NCI-H1436 (cell line): ENCODE measurements at regions not wholly inside any gene's neighbourhood (a gene's known extent, or its start where the extent isn't known, plus 50 kb on each side); places are given as distances from the start of the nearest gene placed in this dataset.
"Not testable (repeated sequence)": the region's sequence is repeated elsewhere in the genome, so short reads cannot be mapped to it uniquely, and the experiment has no call there.

Experiments used
- DNase-seq: peaks from one replicate; lab custom pipeline; 2025; lab: John Stamatoyannopoulos, UW

GRCh38 chr5:38645508-38645907 is 89.1 kb upstream of the LIFR start:
- no peak for DNase-seq

DNA sequence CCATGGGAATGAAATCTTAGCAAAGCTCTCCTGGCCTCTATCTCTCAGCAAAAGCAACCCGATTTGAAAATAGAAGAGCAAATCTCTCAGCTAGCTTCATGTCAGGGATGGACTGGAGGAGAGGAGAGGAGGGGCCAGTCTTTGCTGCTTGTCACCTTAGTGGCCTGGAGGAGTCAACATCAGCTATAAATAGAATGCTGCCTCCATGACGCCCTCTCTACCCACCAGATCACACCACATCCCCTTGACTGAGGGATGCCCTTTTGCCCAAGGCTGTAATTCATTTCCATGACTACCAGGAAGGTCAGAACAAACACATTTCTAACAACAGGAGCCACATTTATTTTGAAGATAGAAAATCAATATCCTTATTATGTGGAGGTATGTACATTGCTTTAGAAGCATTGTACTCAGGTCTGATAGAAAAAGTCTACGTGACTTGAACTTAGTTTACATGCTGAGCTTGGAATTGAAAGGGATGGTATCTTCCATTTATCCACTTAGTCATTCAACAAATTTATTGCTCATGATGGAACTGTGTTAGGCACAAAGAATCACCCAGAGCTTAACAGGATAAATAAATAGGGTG is 92.4 kb upstream of the LIFR start:
- DNase-seq: no peak

DNA sequence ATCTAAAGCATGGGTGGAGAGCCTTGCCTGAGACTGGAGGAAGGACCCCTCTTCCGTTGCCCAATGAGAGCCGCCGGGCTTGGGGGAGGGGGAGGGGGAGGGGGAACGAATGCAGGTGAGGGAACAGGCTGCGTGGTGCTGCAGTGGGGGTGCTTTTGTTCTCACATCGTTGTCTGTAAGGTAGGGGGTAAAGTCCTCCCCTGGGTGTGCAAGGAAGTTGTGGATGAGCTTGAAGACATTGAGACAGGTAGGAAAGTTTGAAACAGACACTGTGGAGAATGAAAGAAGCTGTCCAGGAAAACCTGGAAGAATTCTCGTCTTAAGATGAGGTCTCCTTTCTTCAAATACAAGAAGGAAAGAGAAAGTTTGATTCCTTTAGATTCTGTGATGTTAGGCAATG is 94.1 kb upstream of the LIFR start:
- no peak for DNase-seq

DNA sequence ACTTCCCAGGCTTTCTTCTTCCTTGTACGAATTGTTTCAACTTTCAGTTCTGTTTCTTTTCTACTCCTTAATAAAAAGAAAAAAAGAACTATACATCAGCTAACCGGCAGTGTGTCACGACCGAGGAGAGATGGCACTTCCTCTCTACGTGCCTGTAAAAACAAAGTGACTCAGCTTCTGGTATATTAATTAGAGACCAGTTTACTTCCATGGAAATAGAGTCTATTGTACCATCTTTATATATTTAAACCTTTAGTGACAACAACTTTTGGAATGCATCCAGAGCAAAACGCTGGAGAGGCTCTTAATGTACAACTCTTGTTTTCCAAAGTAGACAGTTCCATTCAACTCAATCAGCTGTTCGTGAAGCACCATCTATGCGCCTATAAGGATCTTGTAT is 94.5 kb upstream of the LIFR start:
- DNase-seq: peak; percentile 16

DNA sequence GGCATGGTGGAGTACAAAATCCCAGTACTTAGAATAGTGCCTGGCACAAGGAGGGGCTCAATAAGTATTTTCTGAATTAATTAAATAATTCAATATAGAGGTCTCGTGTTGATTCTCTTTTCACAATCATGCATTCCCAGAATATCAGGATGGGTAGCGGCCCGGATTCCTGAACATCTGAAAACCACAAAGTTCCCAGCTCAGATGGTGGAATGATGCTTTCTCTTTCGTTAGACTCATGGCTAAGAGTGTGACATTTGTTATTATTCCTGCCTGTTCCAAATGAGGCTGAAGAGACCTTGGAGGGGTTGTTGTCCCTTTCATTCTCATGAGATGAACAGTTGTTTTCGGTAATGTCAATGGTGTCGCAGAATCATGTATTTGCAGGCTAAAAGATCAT is 95.4 kb upstream of the LIFR start:
- no peak for DNase-seq

GRCh38 chr5:38653389-38653788 is 96.9 kb upstream of the LIFR start:
- DNase-seq: no peak

DNA sequence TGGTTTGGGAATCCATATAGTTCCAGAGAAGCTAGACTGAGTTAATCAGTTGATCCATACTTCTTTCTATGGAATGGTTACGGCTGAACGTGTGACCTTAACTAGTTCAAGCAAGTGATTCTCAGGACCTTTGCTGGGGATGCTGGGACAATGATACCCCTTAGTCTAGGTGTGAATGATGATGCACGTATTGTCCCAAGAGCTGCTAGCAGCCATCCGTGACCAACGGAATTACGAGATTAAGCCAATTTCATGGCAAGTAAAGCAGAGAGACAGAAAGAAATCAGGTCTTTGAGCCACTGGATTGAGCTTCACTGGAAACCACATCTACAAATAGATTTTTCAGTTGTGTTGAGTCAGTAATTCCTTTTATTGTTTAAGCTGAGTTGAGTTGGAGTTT is 99.2 kb upstream of the LIFR start:
- no peak for DNase-seq

GRCh38 chr5:38656568-38656967 is 100.1 kb upstream of the LIFR start:
- DNase-seq: no peak

DNA sequence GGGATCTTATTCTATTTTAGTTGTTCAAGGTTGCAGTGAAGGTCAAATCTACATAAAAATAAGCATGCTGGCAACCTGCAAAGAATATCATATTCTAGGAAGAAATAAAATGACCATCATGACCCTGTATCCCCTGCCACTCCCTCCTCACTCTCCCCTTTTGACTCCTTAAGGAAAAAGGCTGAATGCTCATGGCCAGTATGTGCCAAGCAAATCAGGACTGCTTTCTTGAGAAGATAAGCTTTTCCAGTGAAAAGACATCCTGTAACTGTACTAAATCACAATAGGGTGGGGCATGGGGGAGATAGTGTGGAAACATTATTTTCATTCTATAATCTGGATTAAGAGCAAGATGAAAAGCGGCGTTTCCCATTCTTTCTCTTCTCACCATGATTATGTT is 100.6 kb upstream of the LIFR start:
- no peak for DNase-seq

- DNase-seq: peak; percentile 96
Measured at GRCh38 chr5:38660194-38660668, 103.8 kb upstream of the LIFR start.

GRCh38 chr5:38662090-38662489 is 105.6 kb upstream of the LIFR start:
- no peak for DNase-seq

GRCh38 chr5:38663249-38663648 is 106.8 kb upstream of the LIFR start:
- no peak for DNase-seq

GRCh38 chr5:38666668-38667498 is 110.4 kb upstream of the LIFR start:
- no peak for DNase-seq

GRCh38 chr5:38667499-38667776 is 111.0 kb upstream of the LIFR start:
- no peak for DNase-seq

DNA sequence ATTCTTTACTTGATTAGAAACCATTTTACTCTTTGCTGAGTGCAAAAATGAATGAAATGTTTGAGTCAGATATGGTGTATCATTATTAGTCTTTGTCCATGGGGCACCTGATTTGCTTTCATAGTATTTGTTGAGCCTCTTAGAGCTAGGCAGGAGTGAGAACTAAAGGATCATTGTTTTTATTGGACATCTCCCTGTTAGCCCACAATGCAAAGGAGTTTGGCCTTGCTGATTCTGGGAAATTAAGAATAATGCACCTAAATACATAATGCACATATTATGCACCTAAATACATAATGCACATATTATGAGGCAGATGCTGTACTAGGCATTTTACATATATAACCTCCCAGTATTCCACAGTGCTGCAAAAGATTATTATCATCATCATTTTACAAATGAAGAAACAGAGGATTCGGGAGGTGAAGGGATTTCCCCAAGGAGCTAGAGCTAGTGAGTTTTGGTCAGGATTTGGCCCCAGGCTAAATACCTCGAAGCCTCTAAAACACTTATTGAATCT is 113.0 kb upstream of the LIFR start:
- DNase-seq: no peak

GRCh38 chr5:38670066-38670465 is 113.6 kb upstream of the LIFR start:
- no peak for DNase-seq

GRCh38 chr5:38670878-38671277 is 114.4 kb upstream of the LIFR start:
- DNase-seq: no peak

DNA sequence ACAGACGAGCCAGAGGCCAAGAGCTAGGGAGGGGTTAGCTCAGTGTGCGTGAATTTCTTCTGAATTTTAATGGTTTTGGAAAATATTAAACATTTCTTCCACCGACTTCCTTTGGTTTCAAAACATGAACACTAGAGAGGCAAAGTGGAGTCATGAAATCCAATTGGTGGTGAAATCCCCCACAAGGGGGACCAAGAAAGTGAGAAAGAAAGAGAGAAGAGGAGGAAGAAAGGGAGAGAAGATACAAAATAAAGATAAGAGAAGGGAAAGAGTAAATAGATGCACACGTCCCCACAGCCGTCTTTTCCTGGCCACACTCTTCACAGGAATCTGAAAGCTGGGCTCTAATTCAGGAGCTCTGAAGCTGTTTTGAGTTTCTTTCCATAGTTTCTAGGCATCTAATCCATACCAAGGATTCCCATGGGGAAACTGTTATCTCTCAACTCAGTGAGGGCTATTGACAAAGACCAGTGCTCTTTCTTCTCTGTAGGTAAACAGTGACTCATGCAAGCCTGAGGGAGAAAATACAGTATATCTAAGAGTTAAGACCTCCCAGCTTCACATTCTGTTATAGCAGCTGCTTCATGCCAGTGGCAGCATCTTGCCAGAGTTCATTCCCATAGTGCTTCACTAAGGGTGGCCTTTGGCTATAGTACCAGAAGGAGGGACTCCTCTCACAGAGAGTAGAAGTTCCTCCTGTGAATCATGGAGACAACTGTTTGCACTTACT is 115.8 kb upstream of the LIFR start:
- DNase-seq: no peak

GRCh38 chr5:38673671-38674071 is 117.2 kb upstream of the LIFR start:
- DNase-seq: no peak

DNA sequence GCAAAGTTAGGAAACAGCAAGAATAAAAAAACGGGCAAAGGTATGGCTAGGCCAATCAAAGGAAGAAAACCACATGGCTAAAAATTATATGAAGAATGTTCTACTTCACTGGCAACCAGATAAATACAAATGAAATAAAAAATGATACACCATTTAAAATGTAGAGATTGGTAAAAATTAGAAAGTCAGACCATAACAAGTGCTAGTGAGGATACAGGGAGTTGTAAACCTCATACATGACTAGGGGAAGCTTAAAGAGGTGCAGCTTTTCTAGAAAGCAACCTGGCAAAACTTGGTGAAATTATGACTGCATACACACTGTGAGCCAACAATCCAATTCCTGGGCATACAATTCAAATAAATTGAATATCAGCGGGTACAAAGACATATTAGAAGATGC is 119.0 kb upstream of the LIFR start:
- no peak for DNase-seq

GRCh38 chr5:38677636-38678035 is 121.2 kb upstream of the LIFR start:
- DNase-seq: no peak

DNA sequence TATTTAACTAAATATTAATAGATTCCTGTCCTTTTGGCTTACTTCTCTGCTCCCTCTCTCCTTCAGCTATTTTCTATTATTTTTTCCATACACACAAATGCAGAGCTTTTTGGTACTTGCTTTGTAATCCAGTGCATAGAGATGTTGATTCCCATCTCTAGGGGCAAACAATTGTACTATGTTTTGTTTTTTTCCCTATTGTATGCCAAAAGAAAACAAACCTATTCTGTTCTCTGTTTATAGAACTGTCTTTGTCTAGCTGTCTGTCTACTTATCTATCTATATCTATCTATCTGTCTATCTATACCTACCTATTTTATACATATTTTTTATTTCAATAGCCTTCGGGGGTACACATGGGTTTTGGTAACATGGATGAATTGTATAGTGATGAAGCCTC is 121.6 kb upstream of the LIFR start:
- no peak for DNase-seq

DNA sequence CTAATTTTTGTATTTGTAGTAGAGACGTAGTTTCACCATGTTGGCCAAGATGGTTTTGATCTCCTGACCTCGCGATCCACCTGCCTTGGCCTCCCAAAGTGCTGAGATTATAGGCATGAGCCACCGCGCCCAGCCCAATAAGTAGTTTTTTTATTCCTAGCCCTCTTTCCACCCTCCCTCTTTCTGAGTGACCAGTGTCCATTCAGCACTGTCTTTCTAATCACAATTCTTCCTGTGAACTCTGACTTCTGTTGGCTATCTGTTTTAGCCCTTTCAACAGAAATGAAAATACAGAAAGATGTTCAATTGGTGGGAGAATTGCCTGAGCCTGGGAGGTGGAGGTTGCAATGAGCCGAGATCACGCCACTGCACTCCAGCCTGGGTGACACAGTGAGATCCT is 122.3 kb upstream of the LIFR start:
- DNase-seq: not testable (repeated sequence)
